ENCODE measurements at regions not wholly inside any gene's neighbourhood (a gene's known extent, or its start where the extent isn't known, plus 50 kb on each side); places are given as distances from the start of the nearest gene placed in this dataset.
"Not testable (repeated sequence)": the region's sequence is repeated elsewhere in the genome, so short reads cannot be mapped to it uniquely, and the experiment has no call there.

- ATAC-seq, DNase-seq: not testable (repeated sequence)
Measured at GRCh38 chr1:176396604-176397395, 66.2 kb upstream of the PAPPA2 start.

DNA sequence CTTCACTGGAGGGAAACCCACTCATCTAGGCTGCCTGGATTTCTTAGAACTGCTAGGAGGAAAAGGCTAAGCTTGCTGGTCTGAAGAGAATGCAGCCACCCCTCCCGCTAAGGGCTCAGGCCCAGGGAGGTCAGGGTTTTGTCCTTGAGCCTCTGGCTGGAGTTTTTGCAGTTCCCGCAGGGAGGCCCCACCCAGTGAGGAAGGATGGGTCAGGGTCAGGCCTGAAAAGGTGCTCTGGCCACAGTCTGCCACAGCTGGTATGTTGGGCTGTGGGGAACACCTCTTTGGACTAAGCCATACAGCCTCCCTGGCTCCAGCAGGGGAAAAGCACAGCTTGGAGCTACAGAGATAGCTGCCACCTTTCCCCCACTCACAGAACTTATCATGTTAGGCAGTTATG lies 71.4 kb upstream of the PAPPA2 start:
- ATAC-seq (no peak), DNase-seq (no peak)

GRCh38 chr1:176384841-176385240 lies 78.1 kb upstream of the PAPPA2 start:
- ATAC-seq (no peak), DNase-seq (no peak)

- DNase-seq (no peak), ATAC-seq (no peak)
Measured at GRCh38 chr1:176382163-176382562, 80.8 kb upstream of the PAPPA2 start.

DNA sequence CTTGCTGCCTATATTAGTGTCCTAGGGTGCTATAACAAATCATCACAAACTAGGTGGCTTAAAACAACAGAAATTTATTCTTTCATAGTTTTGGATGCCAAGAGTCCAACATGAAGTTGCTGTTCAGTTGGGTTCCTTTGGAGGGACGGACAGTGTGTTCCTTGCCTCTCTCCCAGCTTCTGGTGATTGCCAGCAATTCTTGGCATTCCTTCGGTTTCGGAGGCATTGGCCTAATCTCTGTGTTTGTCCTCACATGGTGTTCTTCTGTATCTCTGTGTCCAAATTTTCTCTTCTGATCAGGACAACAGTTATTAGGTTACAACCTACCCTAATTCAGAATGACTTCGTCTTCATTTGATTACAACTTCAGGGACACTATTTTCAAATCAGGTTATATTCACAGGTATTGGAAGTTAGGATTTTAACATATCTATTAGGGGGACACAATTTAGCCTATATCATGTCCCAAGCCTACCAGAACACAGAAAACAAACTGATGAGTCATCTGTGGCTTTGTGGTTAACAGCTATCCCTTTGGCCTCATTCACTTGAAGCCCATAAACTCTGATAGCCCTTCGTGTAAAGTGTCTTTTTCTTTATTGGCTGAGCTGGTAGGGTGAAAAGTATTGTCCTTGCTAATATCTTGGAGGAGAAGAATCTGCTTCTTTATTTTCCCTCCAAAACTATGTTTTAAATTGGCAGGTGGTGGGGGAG lies 83.2 kb upstream of the PAPPA2 start:
- ATAC-seq: no peak
- DNase-seq: no peak

DNA sequence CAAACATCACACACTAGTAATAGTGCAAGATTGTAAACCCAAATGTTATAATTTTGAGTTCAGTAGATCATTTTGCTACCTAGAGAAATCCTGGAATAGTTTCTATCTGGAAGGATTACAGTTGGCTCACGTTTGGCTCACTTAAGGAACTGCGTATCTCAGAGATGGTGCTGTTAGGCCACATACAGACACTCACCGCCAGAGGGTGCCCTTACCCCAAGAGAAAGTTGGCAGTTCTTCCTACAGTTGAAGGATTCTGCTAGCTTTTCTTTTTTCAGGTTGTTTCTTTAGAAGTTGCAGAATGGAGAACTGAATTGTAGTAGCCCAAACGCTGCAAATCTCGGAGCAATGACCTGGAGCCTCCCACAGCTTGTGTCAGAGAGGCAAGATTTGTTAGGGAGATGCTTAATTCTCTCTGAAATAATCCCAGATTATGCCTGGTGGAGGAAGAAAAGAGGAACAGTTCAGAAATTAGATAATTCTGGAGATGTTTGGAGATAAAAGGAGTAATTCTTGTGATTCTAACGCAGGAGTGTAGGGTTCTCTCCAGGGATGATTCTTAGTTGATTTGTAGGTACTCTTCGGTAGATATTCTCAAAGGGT lies 87.9 kb upstream of the PAPPA2 start:
- DNase-seq: peak; percentile 74
- peak; percentile 61 for ATAC-seq

- DNase-seq (no peak), ATAC-seq (no peak)
Measured at GRCh38 chr1:176364236-176364905, 98.6 kb upstream of the PAPPA2 start.

DNA sequence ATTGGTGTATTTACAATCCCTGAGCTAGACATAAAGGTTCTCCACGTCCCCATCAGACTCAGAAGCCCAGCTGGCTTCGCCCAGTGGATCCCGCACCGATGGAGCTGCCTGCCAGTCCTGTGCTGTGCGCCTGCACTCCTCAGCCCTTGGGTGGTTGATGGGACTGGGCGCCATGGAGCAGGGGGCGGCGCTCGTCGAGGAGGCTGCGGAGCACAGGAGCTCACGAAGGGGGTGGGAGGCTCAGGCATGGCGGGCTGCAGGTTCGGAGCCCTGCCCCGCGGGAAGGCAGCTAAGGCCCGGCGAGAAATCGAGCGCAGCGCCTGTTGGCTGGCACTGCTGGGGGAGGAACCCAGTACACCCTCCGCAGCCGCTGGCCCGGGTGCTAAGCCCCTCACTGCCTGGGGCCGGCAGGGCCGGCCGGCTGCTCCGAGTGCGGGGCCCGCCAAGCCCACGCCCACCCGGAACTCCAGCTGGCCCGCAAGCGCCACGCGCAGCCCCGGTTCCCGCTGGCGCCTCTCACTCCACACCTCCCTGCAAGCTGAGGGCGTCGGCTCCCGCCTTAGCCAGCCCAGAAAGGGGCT lies 113.8 kb upstream of the PAPPA2 start:
- not testable (repeated sequence) for ATAC-seq, DNase-seq

DNA sequence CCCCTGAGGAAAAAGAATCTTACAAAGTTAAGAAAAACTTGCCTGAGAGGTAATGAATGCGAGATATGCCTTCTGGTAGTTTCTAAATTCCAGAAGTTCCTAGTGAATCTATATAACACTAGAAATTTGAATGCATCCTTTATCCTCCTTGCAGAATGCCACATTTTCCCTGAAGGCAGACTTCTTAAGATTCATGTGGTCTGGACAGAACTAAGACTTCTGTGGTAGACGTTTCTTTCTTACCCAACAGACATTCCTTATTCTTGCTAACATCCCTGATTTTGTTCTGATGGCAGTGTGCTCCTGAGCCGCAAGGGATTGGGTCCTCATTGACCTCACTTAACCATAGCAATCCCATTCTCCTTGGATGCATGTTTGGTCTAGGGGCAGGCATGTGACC lies 121.3 kb upstream of the PAPPA2 start:
- ATAC-seq (no peak), DNase-seq (no peak)

- DNase-seq (no peak), ATAC-seq (no peak)
Measured at GRCh38 chr1:176338877-176339276, 124.1 kb upstream of the PAPPA2 start.

DNA sequence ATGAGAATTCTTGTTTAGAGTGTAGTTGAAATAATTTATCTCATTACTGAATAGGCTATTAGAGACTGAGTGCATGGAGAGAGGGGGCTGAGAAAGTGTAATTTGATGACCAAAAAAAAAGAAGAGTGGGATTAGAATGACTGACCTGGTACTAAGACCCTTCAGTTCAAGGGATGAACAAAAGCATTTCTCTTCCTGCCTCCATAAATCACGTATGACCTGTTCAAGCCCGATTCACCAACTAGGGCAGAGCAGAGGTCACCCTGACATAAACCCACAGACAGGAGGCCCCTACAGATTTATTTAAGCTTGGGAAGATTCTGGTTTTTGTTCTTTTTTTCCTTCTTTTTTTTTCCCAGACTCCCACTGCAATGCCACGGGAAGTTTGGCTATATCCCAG lies 123.7 kb upstream of the COP1 start:
- DNase-seq (no peak), ATAC-seq (no peak)

DNA sequence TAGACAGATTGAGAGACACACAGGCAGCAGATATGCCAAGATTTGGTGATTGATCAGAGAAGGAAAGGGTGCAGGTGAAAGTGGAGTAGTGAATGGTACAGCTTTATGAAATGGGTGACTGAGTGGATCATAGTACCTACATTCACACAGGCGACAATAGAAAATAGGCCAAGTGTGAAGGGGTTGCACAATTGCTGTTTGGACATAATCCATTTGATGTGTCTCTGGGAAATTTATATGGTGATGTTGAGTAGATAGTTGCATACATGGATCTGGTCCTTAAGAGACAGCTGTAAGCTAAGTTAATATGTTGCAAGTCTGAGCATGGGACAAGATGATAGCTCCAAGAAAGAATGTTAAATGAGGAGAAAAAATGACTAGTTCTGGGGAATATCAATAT lies 118.6 kb upstream of the COP1 start:
- DNase-seq (no peak), ATAC-seq (no peak)

DNA sequence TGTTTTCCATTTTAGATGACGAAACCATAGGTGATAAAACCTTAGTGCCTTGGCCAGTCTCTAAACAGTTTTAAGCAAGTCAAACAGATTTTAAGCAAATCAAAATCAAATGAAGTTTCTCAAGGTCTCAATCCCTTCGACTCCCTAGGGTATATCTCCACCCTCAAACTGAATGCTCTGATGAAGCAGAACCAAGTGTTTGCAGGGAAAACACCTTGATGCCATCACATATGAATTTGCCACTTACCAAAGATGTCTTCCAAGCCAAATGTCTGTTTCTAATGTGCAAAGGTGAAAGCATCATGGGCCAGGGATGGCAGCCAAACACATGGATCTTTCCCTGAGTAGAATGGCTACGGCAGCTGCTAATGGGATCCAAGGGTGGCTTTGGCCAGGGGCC lies 116.4 kb upstream of the COP1 start:
- ATAC-seq (no peak), DNase-seq (no peak)

- ATAC-seq: no peak
- no peak for DNase-seq
Measured at GRCh38 chr1:176315519-176316220, 108.6 kb upstream of the COP1 start.

GRCh38 chr1:176296602-176297001 lies 89.5 kb upstream of the COP1 start:
- not testable (repeated sequence) for DNase-seq, ATAC-seq

DNA sequence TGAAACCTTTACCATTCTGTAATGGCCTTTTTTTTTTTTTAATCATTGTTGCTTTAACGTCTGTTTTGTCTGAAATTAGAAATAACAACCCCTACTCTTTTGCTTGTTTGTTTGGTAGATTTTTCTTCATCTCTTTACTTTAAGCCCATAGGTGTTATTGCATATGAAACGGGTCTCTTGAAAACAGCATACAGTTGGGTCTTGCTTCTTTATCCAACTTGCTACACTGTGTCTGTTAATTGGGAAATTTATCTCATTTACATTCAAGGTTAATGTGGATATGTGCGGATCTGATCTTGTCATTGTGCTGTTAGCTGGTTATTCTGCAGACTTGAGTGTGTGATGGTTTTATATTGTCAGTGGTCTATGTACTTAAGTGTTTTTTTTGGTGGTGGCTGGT lies 78.9 kb upstream of the COP1 start:
- ATAC-seq: no peak

DNA sequence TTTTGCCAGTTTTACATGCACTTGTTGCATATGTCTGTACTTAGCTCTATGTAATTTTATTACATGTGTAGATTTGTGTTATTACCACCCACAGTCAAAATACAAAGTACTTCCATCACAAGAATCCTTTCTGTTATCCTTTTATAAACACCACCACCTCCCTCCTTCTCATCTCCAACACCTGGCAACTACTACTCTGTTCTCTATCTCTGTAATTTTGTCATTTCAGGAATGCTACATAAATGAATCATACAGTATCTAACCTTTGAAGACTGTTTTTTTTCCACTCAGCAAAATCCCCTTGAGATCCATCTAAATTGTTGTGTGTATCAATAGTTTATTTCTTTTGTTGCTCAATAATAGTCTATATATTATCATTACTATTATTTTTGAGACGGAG lies 64.5 kb upstream of the COP1 start:
- no peak for DNase-seq
- no peak for ATAC-seq

More for the DNA sequence above, 78.9 kb upstream of the COP1 start:
- no peak for DNase-seq
